K562 (cell line): ENCODE measurements at regions not wholly inside any gene's neighbourhood (a gene's known extent, or its start where the extent isn't known, plus 50 kb on each side); places are given as distances from the start of the nearest gene placed in this dataset.

Source experiments
- ATAC-seq: fragments of 200-7000 bp; cut with Tn5 transposase; 3 replicates; pipeline ENCODE4 v1.9.1; 2020; ENCODE audit warnings: moderate library complexity
- BruUV-seq: library from RNA; stranded (reverse); fragments of 400-500 nt; replicated peaks from 2 replicates; lab custom pipeline; 2021; lab: Mats Ljungman, UMichigan
- CTCF ChIA-PET: fragments of 300-600 bp; formaldehyde crosslinking; extraction: SDS; loops from one replicate; lab custom pipeline; 2021; ENCODE audit warnings: low intra/inter-chr PET ratio; lab: Yijun Ruan, JAX
- POLR2A ChIA-PET: fragments of 300-600, 350-650 bp; sonication (Branson Sonifier 250); formaldehyde crosslinking; extraction: SDS; loops from one replicate; lab custom pipeline; 2021; ENCODE audit warnings: antibody characterized with exemption, inconsistent platforms; lab: Yijun Ruan, JAX
- DNase-seq, 4 experiments: peaks; one replicate each; pipeline versions ENCODE4 v3.0.0 to v3.0.0-alpha.2; 2011 to 2018; ENCODE audit warnings: low spot score in 3 of 4, mixed read lengths in 3 of 4; ENCODE audit errors: extremely low read depth in 1 of 4
- FAIRE-seq: peaks from 2 replicates; lab custom pipeline; 2011; peaks lifted over from hg19 to GRCh38; lab: Jason Lieb, UNC
- H2AFZ ChIP-seq: 2 replicates; pipeline ENCODE4 v1.6.0; 2011; ENCODE audit warnings: low read depth, low read length, control low read depth, inconsistent platforms
- H3K27ac ChIP-seq: fragments of 200-600 bp; 3 replicates; pipeline ENCODE4 v1.8.0; 2011; ENCODE audit warnings: low read depth, mild to moderate bottlenecking, control low read depth, inconsistent platforms, low read length, moderate library complexity, mixed read lengths; ENCODE audit errors: extremely low read depth
- H3K27me3 ChIP-seq, 2 experiments: fragments of 300-600 bp in 1 of 2; 2 replicates in 1 of 2; 3 replicates in 1 of 2; pipeline versions ENCODE4 v1.6.0 to v1.8.0; 2011; ENCODE audit warnings: inconsistent platforms in 2 of 2, low read length in 2 of 2, mild to moderate bottlenecking in 1 of 2, mixed read lengths in 1 of 2, moderate library complexity in 1 of 2; ENCODE audit not compliant: control insufficient read depth in 2 of 2, insufficient read depth in 2 of 2
- H3K36me3 ChIP-seq: fragments of 300-600 bp; 3 replicates; pipeline ENCODE4 v1.8.0; 2011; ENCODE audit warnings: mild to moderate bottlenecking, low read length, inconsistent platforms; ENCODE audit not compliant: control insufficient read depth, insufficient read depth
- H3K4me1 ChIP-seq, 2 experiments: fragments of 200-600 bp in 1 of 2; replicated peaks in 1 of 2; 2 replicates in 1 of 2; 3 replicates in 1 of 2; pipeline versions ENCODE4 v1.5.1 to v1.8.0; 2011; ENCODE audit warnings: inconsistent platforms in 2 of 2, low read length in 2 of 2, mild to moderate bottlenecking in 1 of 2, mixed read lengths in 1 of 2, moderate library complexity in 1 of 2; ENCODE audit not compliant: control insufficient read depth in 2 of 2, insufficient read depth in 2 of 2
- H3K4me2 ChIP-seq: 2 replicates; pipeline ENCODE4 v1.6.1; 2011; ENCODE audit warnings: low read length, control low read depth, inconsistent platforms, mixed read lengths; ENCODE audit not compliant: insufficient read depth
- H3K4me3 ChIP-seq: fragments of 200-600 bp; sonication (generic), shearing (Covaris generic); 2 replicates; pipeline ENCODE4 v1.5.1; 2016; ENCODE audit warnings: control low read depth, inconsistent platforms
- H3K79me2 ChIP-seq: fragments of 200-600 bp; 3 replicates; pipeline ENCODE4 v1.8.0; 2011; ENCODE audit warnings: low read length, inconsistent platforms; ENCODE audit not compliant: control insufficient read depth, insufficient read depth
- H3K9ac ChIP-seq, 2 experiments: 2 replicates each; pipeline versions ENCODE4 v1.6.0 to v1.6.1; 2011; ENCODE audit warnings: low read depth in 2 of 2, low read length in 2 of 2, control low read depth in 1 of 2, inconsistent platforms in 1 of 2, mild to moderate bottlenecking in 1 of 2, mixed read lengths in 1 of 2; ENCODE audit not compliant: insufficient read depth in 1 of 2
- H3K9me1 ChIP-seq: one replicate; pipeline ENCODE4 v1.6.0; 2011; ENCODE audit warnings: inconsistent platforms, mild to moderate bottlenecking, low read length, moderate library complexity; ENCODE audit not compliant: control insufficient read depth, insufficient read depth
- H3K9me3 ChIP-seq: replicated peaks from 2 replicates; pipeline ENCODE4 v1.5.1; 2011; ENCODE audit warnings: low read depth, low read length, inconsistent platforms; ENCODE audit not compliant: control insufficient read depth, insufficient read depth
- H4K20me1 ChIP-seq: replicated peaks from 2 replicates; pipeline ENCODE4 v1.6.1; 2011; ENCODE audit warnings: low read length, inconsistent platforms, mixed read lengths; ENCODE audit not compliant: control insufficient read depth, insufficient read depth
- ATF7 ChIP-seq: fragments of 450-650 bp; IDR thresholded peaks from 2 replicates; pipeline ENCODE4 v1.7.1; 2014; ENCODE audit warnings: mild to moderate bottlenecking, moderate library complexity
- E2F3 ChIP-seq: fragments of 250-450 bp; sonication (Bioruptor Pico); IDR thresholded peaks from 2 replicates; pipeline ENCODE4 v1.4.0; 2020; ENCODE audit warnings: mild to moderate bottlenecking
- HMBOX1 ChIP-seq: sonication (generic); IDR thresholded peaks from 2 replicates; pipeline ENCODE4 v1.6.1; 2016
- NCOA1 ChIP-seq: fragments of 450-650 bp; IDR thresholded peaks from 2 replicates; pipeline ENCODE4 v1.6.1; 2016; ENCODE audit warnings: low read depth
- SMARCE1 ChIP-seq: fragments of 450-650 bp; IDR thresholded peaks from 2 replicates; pipeline ENCODE4 v1.7.1; 2016; ENCODE audit warnings: mild to moderate bottlenecking
- ZKSCAN3 ChIP-seq: fragments of 250-450 bp; sonication (Bioruptor Pico); IDR thresholded peaks from 2 replicates; pipeline ENCODE4 v1.4.0; 2020
- WGBS: fragments of 100-300 bp; shearing (Covaris generic); methylation state at CpG from one replicate; pipeline ENCODE4 v1.1.6; 2016; ENCODE audit warnings: low coverage, mixed read lengths; ENCODE audit not compliant: insufficient coverage; ENCODE audit errors: missing lambda C conversion rate; 5-methylcytosine and 5-hydroxymethylcytosine counted together
- in situ Hi-C: fragments of 300-500 bp; cut with MboI; formaldehyde crosslinking; loops from 4 replicates; pipeline ENCODE4 v1.15.0; 2018; ENCODE audit warnings: inconsistent platforms, mixed read lengths
- intact Hi-C: fragments of 100-400 bp; cut with micrococcal nuclease; formaldehyde crosslinking; loops from 2 replicates; pipeline ENCODE4 v1.14.2; 2022

- CTCF ChIA-PET: no interaction called here
- FAIRE-seq (no peak), DNase-seq (peak in 1 of 4 experiments; percentile 22)
- Histone ChIP-seq H3K4me1 (peaks cover 3 to 16% of the 10 kb centered on the region in 2 experiments; a peak in 4 of 5 replicates), H3K27me3 (no peaks in the 10 kb centered on the region), H2AFZ (peak overlapping the region; percentile 58; the same call in 1 of the 2 replicates), H3K4me3 (no peak overlapping the region), H3K9me1 (no peaks in the 10 kb centered on the region), H3K79me2 (no peaks in the 10 kb centered on the region), H3K9me3 (no peaks in the 10 kb centered on the region), H3K27ac (no peak overlapping the region), H3K4me2 (no peak overlapping the region), H4K20me1 (no peaks in the 10 kb centered on the region)
- BruUV-seq: no TSS peak
- peak; percentile 71; the same call in 1 of the 2 replicates for TF ChIP-seq ZKSCAN3 (CRISPR knock-in tag)
- TF ChIP-seq HMBOX1: peak; percentile 61
- no peak for TF ChIP-seq NCOA1
- TF ChIP-seq E2F3: no peak
- TF ChIP-seq SMARCE1: no peak; the same call in 1 of the 2 replicates
- TF ChIP-seq ATF7: peak; percentile 17; the same call in 1 of the 2 replicates
- TF ChIP-seq, all 486 proteins: peak for 3
- no peak for ATAC-seq
- 6% methylated on average over 3 of the region's 3 CpGs for WGBS
- no peaks in the 10 kb centered on the region for H3K36me3 ChIP-seq
- H3K9ac ChIP-seq: no peak overlapping the region
- intact Hi-C loops: no loop called here
- POLR2A ChIA-PET: interaction anchor here (1.2 to 1.4 kb wide), 2 partner anchors 15 to 17 kb away, joined by 3 read pairs; no protein-coding TSS in a partner anchor
- in situ Hi-C loops: no loop called here
Measured at GRCh38 chr2:12183032-12183645, 436.7 kb downstream of the LPIN1 start.
